GM21360 (cell line): ENCODE measurements at regions not wholly inside any gene's neighbourhood (a gene's known extent, or its start where the extent isn't known, plus 50 kb on each side); places are given as distances from the start of the nearest gene placed in this dataset.

Source experiments
- ATAC-seq: cut with Tn5 transposase; IDR thresholded peaks from one replicate; pipeline ENCODE4 v1.9.1; 2021; ENCODE audit warnings: mild to moderate bottlenecking, moderate library complexity; ENCODE audit not compliant: unreplicated experiment

GRCh38 chr4:144456196-144456595 is 189.8 kb upstream of the HHIP start:
- no peak for ATAC-seq

DNA sequence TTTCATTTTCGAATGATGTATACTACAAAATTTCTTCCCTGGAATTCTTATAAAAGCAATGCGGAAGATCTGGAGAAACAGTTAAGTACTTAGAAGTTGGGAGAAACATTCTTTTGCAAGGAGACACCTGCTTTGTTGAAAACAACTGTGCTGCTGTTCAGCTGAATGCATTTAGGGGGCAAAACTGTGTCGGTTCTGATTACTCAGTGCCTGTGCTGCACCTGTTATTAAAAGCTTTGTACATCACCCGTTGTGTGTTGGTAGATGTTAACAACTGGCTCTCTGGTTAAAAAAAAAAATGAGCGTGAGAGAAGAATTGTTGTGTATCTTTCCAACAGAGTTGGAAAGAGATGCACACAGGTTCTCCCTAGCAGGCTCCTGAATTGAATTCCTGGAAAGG is 184.1 kb upstream of the HHIP start:
- no peak for ATAC-seq

- no peak for ATAC-seq
Measured at GRCh38 chr4:144463236-144463635, 182.7 kb upstream of the HHIP start.

GRCh38 chr4:144463896-144464295 is 182.1 kb upstream of the HHIP start:
- ATAC-seq: no peak

DNA sequence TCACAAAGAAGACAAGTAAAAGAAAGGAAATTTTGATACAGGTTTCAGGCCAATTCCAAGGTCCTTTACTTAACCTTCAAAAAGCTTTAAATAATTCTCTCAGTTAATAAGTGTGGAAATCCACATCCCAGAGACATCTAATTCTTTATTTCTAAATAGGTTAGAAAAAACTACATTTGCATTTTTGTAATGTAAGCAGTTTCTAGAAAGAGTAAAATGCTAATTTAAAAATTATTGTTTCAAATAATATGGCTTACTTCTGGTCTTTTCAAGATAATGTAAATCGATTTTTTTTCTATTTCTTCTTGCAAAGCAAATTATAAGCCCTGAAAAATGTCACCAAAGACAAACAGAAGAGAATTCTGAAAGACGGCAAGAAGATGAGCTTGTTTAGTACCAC is 180.4 kb upstream of the HHIP start:
- no peak for ATAC-seq

DNA sequence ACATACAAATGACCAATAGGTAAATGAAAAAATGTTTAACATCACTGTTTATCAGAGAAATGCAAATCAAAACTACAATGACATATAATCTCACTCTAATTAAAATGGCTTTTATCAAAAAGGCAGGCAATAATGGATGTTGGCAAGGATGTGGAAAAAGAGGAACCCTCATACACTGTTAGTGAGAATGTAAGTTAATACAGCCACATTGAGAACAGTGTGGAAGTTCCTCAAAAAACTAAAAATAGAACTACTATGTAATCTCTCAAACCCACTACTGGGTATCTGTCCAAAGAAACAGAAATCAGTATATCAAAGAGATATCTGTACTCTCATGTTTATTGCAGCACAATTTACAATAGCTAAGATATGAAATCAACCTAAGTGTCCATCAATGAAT is 165.9 kb upstream of the HHIP start:
- ATAC-seq: no peak

DNA sequence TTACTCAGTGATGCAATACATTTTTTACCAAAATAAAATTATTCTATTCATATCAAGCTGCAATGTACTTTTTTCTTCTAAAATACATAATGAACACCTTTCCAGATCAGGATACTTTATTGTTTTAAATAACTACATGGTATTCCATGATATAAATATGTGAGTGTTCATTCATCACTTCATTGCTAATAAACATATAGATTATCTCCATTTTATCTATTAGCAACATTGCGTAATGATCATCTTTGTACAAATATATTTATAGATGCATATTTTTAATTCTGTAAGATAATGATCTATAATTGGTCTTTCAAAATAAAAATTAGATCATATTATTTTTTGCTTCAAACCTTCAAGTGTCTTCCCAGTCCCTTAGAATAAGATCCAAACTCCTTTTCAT is 156.1 kb upstream of the HHIP start:
- ATAC-seq: no peak

GRCh38 chr4:144494280-144494679 is 151.7 kb upstream of the HHIP start:
- no peak for ATAC-seq

GRCh38 chr4:144495944-144496343 is 150.0 kb upstream of the HHIP start:
- no peak for ATAC-seq

DNA sequence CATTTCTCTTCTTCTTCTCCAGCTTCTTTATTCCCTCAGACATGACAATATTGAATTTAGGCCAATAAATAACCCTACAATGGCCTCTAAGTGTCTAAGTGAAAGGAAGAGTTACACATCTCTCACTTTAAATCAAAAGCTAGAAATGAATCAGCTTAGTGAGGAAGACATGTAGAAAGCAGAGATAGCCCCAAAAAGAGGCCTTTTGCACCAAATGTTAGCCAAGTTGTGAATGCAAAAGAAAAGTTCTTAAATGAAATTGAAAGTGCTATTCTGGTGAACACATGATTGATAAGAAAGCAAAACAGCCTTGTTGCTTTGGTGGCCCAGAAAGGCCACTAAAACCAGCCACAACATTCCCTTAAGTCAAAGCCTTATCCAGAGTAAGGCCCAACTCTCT is 146.2 kb upstream of the HHIP start:
- ATAC-seq: peak; percentile 82

DNA sequence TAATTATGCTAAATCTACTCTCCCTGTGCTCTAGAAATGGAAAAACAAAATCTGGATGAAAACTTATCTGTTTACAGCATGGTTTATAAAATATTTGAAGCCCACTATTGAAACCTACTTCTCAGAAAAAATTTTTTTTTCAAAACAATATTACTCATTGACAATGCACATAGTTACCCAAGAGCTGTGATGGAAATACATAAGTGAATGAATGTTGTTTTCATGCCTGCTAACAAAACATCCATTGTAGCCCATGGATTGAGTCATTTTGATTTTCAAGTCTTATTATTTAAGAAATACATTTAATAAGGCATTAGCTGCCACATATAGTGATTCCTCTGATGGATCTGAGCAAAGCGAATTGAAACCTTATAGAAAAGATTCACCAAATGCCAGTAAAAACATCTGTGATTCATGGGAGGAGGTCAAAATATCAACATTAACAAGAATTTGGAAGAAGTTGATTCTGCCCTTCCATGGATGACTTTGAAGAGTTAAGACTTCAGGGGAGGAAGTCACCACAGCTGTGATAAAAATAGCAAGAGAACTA is 144.7 kb upstream of the HHIP start:
- no peak for ATAC-seq

GRCh38 chr4:144504883-144505282 is 141.1 kb upstream of the HHIP start:
- no peak for ATAC-seq

- ATAC-seq: no peak
Measured at GRCh38 chr4:144507311-144508101, 138.4 kb upstream of the HHIP start.

DNA sequence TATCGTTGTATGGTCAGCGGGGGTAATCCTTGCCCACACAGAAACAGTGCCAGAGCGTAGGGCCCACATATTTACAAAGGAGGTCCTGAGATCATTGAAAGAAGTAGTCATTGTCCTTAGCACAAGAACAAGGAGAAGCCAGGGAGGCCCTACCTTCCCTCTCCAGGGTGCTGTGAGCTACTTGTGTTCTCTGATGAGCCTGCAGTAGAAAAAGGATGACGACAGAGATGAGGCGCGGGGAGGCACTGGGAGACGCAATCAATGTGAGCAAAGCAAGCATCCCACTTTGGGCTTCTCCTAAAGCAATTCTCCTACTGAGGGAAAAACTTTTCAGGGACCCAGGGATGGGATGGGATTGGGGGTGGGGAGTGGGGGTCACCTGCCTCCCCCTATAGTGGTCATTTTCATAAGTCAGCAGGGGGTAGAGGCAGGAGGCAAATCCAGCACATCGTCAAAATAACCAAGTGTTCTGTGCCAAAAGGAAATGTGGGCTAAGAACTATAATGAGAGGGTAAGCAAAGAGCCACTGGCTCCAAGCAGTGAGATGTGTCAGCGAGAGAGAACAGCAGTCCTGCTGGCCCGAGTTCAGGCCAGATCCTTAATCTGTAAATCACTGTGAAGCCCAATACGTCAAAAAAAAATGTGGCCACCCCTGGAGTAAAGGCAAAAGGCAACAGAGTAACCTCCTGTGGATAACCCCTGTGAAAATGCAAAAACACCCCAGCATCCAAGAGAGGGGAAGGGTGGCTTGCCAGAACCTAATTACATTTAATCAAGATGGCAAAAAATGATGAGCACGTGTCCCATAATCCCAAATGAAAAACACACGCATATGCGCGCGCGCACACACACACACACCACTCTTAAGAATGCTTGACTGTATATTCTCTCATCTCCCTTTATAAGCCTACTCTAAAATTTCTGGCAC is 136.6 kb upstream of the HHIP start:
- ATAC-seq: no peak

DNA sequence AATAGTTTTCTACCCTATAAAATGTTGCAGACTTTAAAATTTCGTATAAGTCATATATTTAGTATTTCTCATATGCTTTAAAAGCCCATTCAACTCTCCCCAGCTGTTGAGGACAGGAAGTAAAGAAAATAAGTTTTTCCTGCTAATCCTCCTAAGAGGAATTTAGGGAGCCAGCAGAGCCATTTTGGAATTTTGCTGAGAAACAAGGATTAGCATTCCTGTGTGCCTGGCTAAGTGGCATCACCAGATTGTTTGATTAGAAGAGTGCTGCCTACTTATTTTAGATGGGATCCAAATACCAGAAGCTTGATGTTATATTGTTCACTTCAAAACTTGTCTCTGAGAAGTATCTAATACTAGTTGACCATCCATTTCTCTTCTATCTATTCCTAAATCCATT is 131.2 kb upstream of the HHIP start:
- ATAC-seq: no peak

- no peak for ATAC-seq
Measured at GRCh38 chr4:144518181-144518895, 127.6 kb upstream of the HHIP start.

DNA sequence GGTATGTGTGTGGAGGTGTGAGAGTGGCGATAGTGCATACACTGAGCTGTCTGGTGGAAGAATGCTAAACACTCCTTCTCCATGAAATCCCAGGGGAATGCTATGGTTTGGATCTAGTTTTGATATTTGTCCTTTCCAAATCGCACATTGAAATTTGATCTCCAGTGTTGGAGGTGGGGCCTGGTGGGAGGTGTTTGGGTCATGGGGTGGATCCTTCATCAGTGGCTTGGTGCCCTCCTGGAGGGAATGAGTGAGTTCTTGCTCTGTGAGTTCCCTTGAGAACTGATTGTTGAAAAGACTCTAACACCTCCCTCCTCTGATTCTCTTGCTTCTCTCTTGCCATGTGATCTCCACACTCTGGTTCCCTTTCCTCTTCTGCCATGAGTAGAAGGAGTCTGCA is 114.1 kb upstream of the HHIP start:
- ATAC-seq: no peak

DNA sequence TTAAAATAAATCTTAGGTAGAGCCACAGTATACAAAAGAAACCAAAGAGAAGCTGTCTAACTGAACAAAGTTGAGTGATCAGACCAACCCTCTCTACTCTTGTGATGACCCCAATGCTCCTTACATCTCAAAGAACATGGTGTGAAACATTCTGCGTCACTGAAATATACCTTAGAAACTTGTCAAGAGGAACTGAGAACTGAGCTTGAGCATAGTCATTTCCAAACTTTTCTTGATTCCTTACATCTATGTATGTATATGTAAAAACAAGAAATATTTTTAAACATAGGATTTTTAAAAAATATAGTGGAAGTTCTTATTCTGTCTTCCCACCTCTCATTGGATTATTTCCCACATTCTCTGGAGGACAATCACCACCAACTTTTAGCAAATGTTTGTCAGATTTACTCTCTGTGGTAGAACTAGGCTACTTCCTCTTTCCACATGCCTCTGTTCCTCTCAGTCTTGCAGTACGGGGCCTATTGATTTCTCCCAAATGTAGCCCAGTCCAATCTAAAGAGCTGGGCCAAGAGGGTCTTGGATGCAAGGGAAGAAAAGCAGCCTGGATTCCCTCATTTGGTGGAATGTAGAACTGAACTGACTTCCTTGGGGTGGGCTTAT is 98.2 kb upstream of the HHIP start:
- ATAC-seq: peak; percentile 99

GRCh38 chr4:144556636-144557035 is 89.3 kb upstream of the HHIP start:
- ATAC-seq: no peak

- ATAC-seq: no peak
Measured at GRCh38 chr4:144557404-144557803, 88.6 kb upstream of the HHIP start.
